A549 (cell line): ENCODE measurements at regions not wholly inside any gene's neighbourhood (a gene's known extent, or its start where the extent isn't known, plus 50 kb on each side); places are given as distances from the start of the nearest gene placed in this dataset.

Experiments
- ATAC-seq, 2 experiments: fragments of 200-7000 bp in 1 of 2; fragments of >200 bp in 1 of 2; cut with Nextera tagmentation in 1 of 2; cut with Tn5 transposase in 1 of 2; 3 replicates each; pipeline versions ENCODE4 v1.8.0 to v1.9.1; 2018 to 2020; ENCODE audit warnings: mild to moderate bottlenecking in 1 of 2, moderate library complexity in 1 of 2
- CTCF ChIA-PET: fragments of 300-600 bp; sonication (Branson Sonifier 250); formaldehyde crosslinking; extraction: SDS; loops from one replicate; lab custom pipeline; 2021; ENCODE audit warnings: antibody characterized with exemption, inconsistent platforms; lab: Yijun Ruan, JAX
- POLR2A ChIA-PET: fragments of 350-600 bp; formaldehyde crosslinking; extraction: SDS; loops from one replicate; lab custom pipeline; 2021; ENCODE audit warnings: antibody characterized with exemption, inconsistent platforms; lab: Yijun Ruan, JAX
- DNase-seq, 2 experiments: peaks; one replicate each; pipeline versions ENCODE4 v3.0.0 to v3.0.0-alpha.2; 2011 to 2016; ENCODE audit warnings: low read depth in 1 of 2, low spot score in 1 of 2
- FAIRE-seq: peaks from 2 replicates; lab custom pipeline; 2011; peaks lifted over from hg19 to GRCh38; lab: Jason Lieb, UNC
- H3K27ac ChIP-seq, 2 experiments: fragments of >200 bp; sonication (Bioruptor Twin); formaldehyde crosslinking; 3 replicates each; pipeline ENCODE4 v1.5.1; 2016 to 2017
- H3K4me1 ChIP-seq: fragments of >200 bp; sonication (Bioruptor Twin); formaldehyde crosslinking; 3 replicates; pipeline ENCODE4 v1.6.1; 2016
- H3K4me2 ChIP-seq: fragments of >200 bp; sonication (Bioruptor Twin); formaldehyde crosslinking; 3 replicates; pipeline ENCODE4 v1.6.1; 2016
- H3K4me3 ChIP-seq: fragments of >200 bp; sonication (Bioruptor Twin); formaldehyde crosslinking; 3 replicates; pipeline ENCODE4 v1.5.1; 2016
- H3K9me3 ChIP-seq: fragments of >200 bp; sonication (Bioruptor Twin); formaldehyde crosslinking; 3 replicates; pipeline ENCODE4 v1.6.1; 2016
- CBX8 ChIP-seq: fragments of 200-600 bp; sonication (generic); IDR thresholded peaks from 2 replicates; pipeline ENCODE4 v1.6.1; 2016
- CEBPB ChIP-seq, 2 experiments: fragments of >200 bp in 1 of 2; sonication (Bioruptor Twin) in 1 of 2; formaldehyde crosslinking in 1 of 2; IDR thresholded peaks; 2 replicates each; pipeline ENCODE4 v1.6.1; 2012 to 2016
- CHD4 ChIP-seq: fragments of 200-600 bp; sonication (generic); IDR thresholded peaks from 2 replicates; pipeline ENCODE4 v1.6.1; 2016; ENCODE audit warnings: antibody characterized with exemption, mild to moderate bottlenecking, borderline replicate concordance
- EHF ChIP-seq: fragments of 250-450 bp; sonication (Bioruptor Pico); IDR thresholded peaks from 2 replicates; pipeline ENCODE4 v1.5.0; 2020; ENCODE audit warnings: mild to moderate bottlenecking
- EHMT2 ChIP-seq: fragments of 200-600 bp; sonication (generic); IDR thresholded peaks from 2 replicates; pipeline ENCODE4 v1.6.1; 2016; ENCODE audit warnings: antibody characterized with exemption, low read depth, mild to moderate bottlenecking, moderate library complexity
- EP300 ChIP-seq, 2 experiments: fragments of >200 bp; sonication (Bioruptor Twin); formaldehyde crosslinking; IDR thresholded peaks; 2 replicates in 1 of 2; 3 replicates in 1 of 2; pipeline ENCODE4 v1.6.1; 2016 to 2017
- ESRRA ChIP-seq: fragments of 150-350 bp; IDR thresholded peaks from 2 replicates; pipeline ENCODE4 v1.6.1; 2014; ENCODE audit warnings: mild to moderate bottlenecking, low read length, borderline replicate concordance
- GATA3 ChIP-seq: IDR thresholded peaks from 2 replicates; pipeline ENCODE4 v1.6.1; 2012; ENCODE audit warnings: borderline replicate concordance
- HDAC2 ChIP-seq: fragments of 200-600 bp; sonication (generic); IDR thresholded peaks from 2 replicates; pipeline ENCODE4 v1.6.1; 2016
- HEYL ChIP-seq: fragments of 250-450 bp; sonication (Bioruptor Pico); IDR thresholded peaks from 2 replicates; pipeline ENCODE4 v1.8.0; 2021; ENCODE audit warnings: mild to moderate bottlenecking, moderate library complexity
- HOXB5 ChIP-seq: fragments of 250-450 bp; sonication (Bioruptor Pico); IDR thresholded peaks from 2 replicates; pipeline ENCODE4 v1.5.0; 2020; ENCODE audit warnings: mild to moderate bottlenecking, moderate library complexity
- JUN ChIP-seq, 2 experiments: fragments of >200 bp; sonication (Bioruptor Twin); formaldehyde crosslinking; IDR thresholded peaks; 2 replicates in 1 of 2; 3 replicates in 1 of 2; pipeline ENCODE4 v1.6.1; 2016 to 2017
- JUNB ChIP-seq: fragments of >200 bp; sonication (Bioruptor Twin); formaldehyde crosslinking; IDR thresholded peaks from 2 replicates; pipeline ENCODE4 v1.6.1; 2016
- MAFK ChIP-seq: fragments of 450-650 bp; IDR thresholded peaks from 2 replicates; pipeline ENCODE4 v1.6.1; 2014; ENCODE audit not compliant: partially characterized antibody
- MAZ ChIP-seq: fragments of 150-350 bp; IDR thresholded peaks from 2 replicates; pipeline ENCODE4 v1.6.1; 2014; ENCODE audit warnings: antibody characterized with exemption, low read depth, low read length, borderline replicate concordance
- NPAS2 ChIP-seq: fragments of 250-450 bp; sonication (Bioruptor Pico); IDR thresholded peaks from 2 replicates; pipeline ENCODE4 v1.8.0; 2022; ENCODE audit warnings: mild to moderate bottlenecking, moderate library complexity, borderline replicate concordance
- NR3C1 ChIP-seq: fragments of >200 bp; sonication (Bioruptor Twin); formaldehyde crosslinking; IDR thresholded peaks from 3 replicates; pipeline ENCODE4 v1.6.1; 2017
- RFX5 ChIP-seq: fragments of 450-650 bp; IDR thresholded peaks from 2 replicates; pipeline ENCODE4 v1.7.1; 2014; ENCODE audit warnings: antibody characterized with exemption, mild to moderate bottlenecking, moderate library complexity
- SMC3 ChIP-seq: fragments of >200 bp; sonication (Bioruptor Twin); formaldehyde crosslinking; IDR thresholded peaks from 3 replicates; pipeline ENCODE4 v1.6.1; 2018; ENCODE audit warnings: inconsistent platforms
- TP53 ChIP-seq: fragments of 250-450 bp; sonication (Bioruptor Pico); IDR thresholded peaks from 2 replicates; pipeline ENCODE4 v1.5.0; 2021; ENCODE audit warnings: mild to moderate bottlenecking, moderate library complexity
- ZC3H11A ChIP-seq: fragments of 450-650 bp; IDR thresholded peaks from 2 replicates; pipeline ENCODE4 v1.6.1; 2014; ENCODE audit warnings: antibody characterized with exemption, mild to moderate bottlenecking
- ZFP36 ChIP-seq: fragments of 450-650 bp; IDR thresholded peaks from 2 replicates; pipeline ENCODE4 v1.6.1; 2014; ENCODE audit warnings: borderline replicate concordance; ENCODE audit not compliant: partially characterized antibody
- ZSCAN20 ChIP-seq: fragments of 250-450 bp; sonication (Bioruptor Pico); IDR thresholded peaks from 2 replicates; pipeline ENCODE4 v1.8.0; 2022; ENCODE audit warnings: mild to moderate bottlenecking, moderate library complexity
- WGBS: methylation state at CpG from one replicate; pipeline ENCODE4 v1.1.6; 2017; ENCODE audit errors: missing lambda C conversion rate; 5-methylcytosine and 5-hydroxymethylcytosine counted together
- TF ChIP-seq, protein P1 (sequence below): fragments of 150-350 bp; IDR thresholded peaks from 2 replicates; pipeline ENCODE4 v1.6.1; 2014; ENCODE audit warnings: low read depth, mild to moderate bottlenecking, low read length
- TF ChIP-seq, protein P2 (sequence below): fragments of 250-450 bp; sonication (Bioruptor Pico); IDR thresholded peaks from 2 replicates; pipeline ENCODE4 v1.5.0; 2020; ENCODE audit warnings: low read depth, mild to moderate bottlenecking, moderate library complexity
- TF ChIP-seq, protein P3 (sequence below): fragments of 250-450 bp; sonication (Bioruptor Pico); IDR thresholded peaks from 2 replicates; pipeline ENCODE4 v1.5.0; 2021; ENCODE audit warnings: mild to moderate bottlenecking, moderate library complexity, borderline replicate concordance
- TF ChIP-seq, protein P4 (sequence below): fragments of >200 bp; sonication (Bioruptor Twin); formaldehyde crosslinking; IDR thresholded peaks from 3 replicates; pipeline ENCODE4 v1.6.1; 2016
- TF ChIP-seq, protein P5 (sequence below): IDR thresholded peaks from 2 replicates; pipeline ENCODE4 v1.6.1; 2012
- TF ChIP-seq, protein P6 (sequence below): fragments of 450-650 bp; IDR thresholded peaks from 2 replicates; pipeline ENCODE4 v1.6.1; 2014; ENCODE audit warnings: antibody characterized with exemption

DNA sequence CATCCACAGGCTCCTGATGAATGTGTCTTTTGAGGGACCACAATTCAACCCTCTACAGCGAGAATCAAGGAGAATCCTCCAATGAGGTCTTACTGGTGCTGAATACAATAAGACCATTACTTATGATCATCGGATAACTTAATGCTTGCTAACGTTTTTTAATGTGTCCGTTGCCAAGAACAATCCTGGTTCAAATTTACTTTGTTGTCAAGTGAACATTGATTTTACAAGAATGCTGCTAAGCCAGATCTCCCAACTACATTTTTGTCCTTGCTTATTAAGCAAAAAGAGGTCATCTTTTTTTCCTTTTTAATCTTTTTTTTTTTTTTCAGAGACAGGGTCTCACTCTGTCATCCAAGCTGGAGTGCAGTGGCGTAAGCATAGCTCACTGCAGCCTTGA, 93.7 kb downstream of the THNSL2 start:
- H3K4me3 ChIP-seq = no peak overlapping the region
- POLR2A ChIA-PET = no interaction called here
- 0 out of 3 replicates have a peak, but pooled peaks cover 4% of the 10 kb centered on the region for H3K4me1 ChIP-seq
- DNase-seq (no peak), FAIRE-seq (no peak), ATAC-seq (no peak)
- peaks cover 1% of the 10 kb centered on the region; the same call in 1 of the 3 replicates for H3K9me3 ChIP-seq
- CTCF ChIA-PET = interaction anchor here (1.4 kb wide), 1 partner anchor 8 kb away, joined by 3 read pairs; no protein-coding TSS in a partner anchor
- no peak for TF ChIP-seq SMC3
- no peak for TF ChIP-seq EHF (CRISPR knock-in tag)
- TF ChIP-seq ZFP36 = no peak
- TF ChIP-seq ZC3H11A = no peak
- TF ChIP-seq JUN (IDR thresholded peaks at IDR 0.05) = no peak
- no peak for TF ChIP-seq EP300 (IDR thresholded peaks at IDR 0.05)
- TF ChIP-seq CBX8 = no peak
- TF ChIP-seq JUNB = no peak
- no peak for TF ChIP-seq NR3C1
- TF ChIP-seq, protein P1, sequence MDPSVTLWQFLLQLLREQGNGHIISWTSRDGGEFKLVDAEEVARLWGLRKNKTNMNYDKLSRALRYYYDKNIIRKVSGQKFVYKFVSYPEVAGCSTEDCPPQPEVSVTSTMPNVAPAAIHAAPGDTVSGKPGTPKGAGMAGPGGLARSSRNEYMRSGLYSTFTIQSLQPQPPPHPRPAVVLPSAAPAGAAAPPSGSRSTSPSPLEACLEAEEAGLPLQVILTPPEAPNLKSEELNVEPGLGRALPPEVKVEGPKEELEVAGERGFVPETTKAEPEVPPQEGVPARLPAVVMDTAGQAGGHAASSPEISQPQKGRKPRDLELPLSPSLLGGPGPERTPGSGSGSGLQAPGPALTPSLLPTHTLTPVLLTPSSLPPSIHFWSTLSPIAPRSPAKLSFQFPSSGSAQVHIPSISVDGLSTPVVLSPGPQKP = no peak
- TF ChIP-seq NPAS2 (CRISPR knock-in tag) = no peak
- TF ChIP-seq ZSCAN20 (CRISPR knock-in tag) = no peak
- no peak for TF ChIP-seq HEYL (CRISPR knock-in tag)
- TF ChIP-seq GATA3 = no peak
- TF ChIP-seq HDAC2 = no peak
- TF ChIP-seq, protein P2, sequence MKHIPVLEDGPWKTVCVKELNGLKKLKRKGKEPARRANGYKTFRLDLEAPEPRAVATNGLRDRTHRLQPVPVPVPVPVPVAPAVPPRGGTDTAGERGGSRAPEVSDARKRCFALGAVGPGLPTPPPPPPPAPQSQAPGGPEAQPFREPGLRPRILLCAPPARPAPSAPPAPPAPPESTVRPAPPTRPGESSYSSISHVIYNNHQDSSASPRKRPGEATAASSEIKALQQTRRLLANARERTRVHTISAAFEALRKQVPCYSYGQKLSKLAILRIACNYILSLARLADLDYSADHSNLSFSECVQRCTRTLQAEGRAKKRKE (CRISPR knock-in tag) = no peak
- no peak for TF ChIP-seq MAZ
- TF ChIP-seq TP53 = no peak
- WGBS = 20% methylated on average over 5 of the region's 5 CpGs
- H3K27ac ChIP-seq = no peak overlapping the region
- no peak overlapping the region for H3K4me2 ChIP-seq

DNA sequence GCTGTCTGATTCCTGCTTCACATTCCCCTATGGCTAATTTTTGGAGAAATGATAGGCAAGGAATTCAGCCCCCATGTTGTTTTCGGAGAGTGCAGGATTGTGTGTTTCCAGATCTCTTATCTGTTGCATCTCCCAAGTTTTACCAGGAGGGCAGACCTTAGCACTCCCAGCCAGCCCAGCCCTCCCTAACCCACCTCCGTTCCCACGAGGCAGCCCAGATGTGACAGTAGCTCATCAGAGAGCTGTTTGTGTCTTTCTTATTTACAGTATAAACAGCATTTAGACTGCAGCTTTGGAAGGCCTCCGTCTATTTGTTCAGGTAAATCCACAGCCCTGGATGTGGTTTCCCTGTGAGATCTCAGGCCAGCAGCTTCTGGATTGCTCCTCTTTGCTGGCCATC, 91.6 kb downstream of the THNSL2 start:
- TF ChIP-seq, protein P3, sequence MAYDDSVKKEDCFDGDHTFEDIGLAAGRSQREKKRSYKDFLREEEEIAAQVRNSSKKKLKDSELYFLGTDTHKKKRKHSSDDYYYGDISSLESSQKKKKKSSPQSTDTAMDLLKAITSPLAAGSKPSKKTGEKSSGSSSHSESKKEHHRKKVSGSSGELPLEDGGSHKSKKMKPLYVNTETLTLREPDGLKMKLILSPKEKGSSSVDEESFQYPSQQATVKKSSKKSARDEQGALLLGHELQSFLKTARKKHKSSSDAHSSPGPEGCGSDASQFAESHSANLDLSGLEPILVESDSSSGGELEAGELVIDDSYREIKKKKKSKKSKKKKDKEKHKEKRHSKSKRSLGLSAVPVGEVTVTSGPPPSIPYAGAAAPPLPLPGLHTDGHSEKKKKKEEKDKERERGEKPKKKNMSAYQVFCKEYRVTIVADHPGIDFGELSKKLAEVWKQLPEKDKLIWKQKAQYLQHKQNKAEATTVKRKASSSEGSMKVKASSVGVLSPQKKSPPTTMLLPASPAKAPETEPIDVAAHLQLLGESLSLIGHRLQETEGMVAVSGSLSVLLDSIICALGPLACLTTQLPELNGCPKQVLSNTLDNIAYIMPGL (CRISPR knock-in tag) = no peak
- no peak for TF ChIP-seq RFX5
- no peak for TF ChIP-seq ZC3H11A
- TF ChIP-seq, protein P4, sequence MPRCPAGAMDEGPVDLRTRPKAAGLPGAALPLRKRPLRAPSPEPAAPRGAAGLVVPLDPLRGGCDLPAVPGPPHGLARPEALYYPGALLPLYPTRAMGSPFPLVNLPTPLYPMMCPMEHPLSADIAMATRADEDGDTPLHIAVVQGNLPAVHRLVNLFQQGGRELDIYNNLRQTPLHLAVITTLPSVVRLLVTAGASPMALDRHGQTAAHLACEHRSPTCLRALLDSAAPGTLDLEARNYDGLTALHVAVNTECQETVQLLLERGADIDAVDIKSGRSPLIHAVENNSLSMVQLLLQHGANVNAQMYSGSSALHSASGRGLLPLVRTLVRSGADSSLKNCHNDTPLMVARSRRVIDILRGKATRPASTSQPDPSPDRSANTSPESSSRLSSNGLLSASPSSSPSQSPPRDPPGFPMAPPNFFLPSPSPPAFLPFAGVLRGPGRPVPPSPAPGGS = no peak
- TF ChIP-seq MAFK = no peak
- TF ChIP-seq, protein P5, sequence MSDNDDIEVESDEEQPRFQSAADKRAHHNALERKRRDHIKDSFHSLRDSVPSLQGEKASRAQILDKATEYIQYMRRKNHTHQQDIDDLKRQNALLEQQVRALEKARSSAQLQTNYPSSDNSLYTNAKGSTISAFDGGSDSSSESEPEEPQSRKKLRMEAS = no peak
- no peak for TF ChIP-seq HOXB5 (CRISPR knock-in tag)
- no peak for TF ChIP-seq EHMT2
- no peak for TF ChIP-seq CEBPB (IDR thresholded peaks at IDR 0.05)
- no peak for TF ChIP-seq MAZ
- TF ChIP-seq ESRRA = no peak
- TF ChIP-seq, protein P1 = no peak
- no peak for TF ChIP-seq CHD4
- TF ChIP-seq HDAC2 = no peak
- TF ChIP-seq, protein P6, sequence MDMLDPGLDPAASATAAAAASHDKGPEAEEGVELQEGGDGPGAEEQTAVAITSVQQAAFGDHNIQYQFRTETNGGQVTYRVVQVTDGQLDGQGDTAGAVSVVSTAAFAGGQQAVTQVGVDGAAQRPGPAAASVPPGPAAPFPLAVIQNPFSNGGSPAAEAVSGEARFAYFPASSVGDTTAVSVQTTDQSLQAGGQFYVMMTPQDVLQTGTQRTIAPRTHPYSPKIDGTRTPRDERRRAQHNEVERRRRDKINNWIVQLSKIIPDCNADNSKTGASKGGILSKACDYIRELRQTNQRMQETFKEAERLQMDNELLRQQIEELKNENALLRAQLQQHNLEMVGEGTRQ = no peak
- no peak for TF ChIP-seq JUN (IDR thresholded peaks at IDR 0.05)
- Histone ChIP-seq H3K4me2 (no peak overlapping the region), H3K9me3 (no peaks in the 10 kb centered on the region), H3K27ac (no peak overlapping the region), H3K4me3 (no peak overlapping the region), H3K4me1 (0 out of 3 replicates have a peak, but pooled peaks cover 4% of the 10 kb centered on the region)
- ChIA-PET CTCF (no interaction called here), POLR2A (no interaction called here)
- ATAC-seq (no peak), FAIRE-seq (no peak), DNase-seq (no peak)
- 19% methylated on average over 4 of the region's 4 CpGs for WGBS
